Esophagus muscularis mucosa (tissue), 4 donors: ENCODE measurements at regions not wholly inside any gene's neighbourhood (a gene's known extent, or its start where the extent isn't known, plus 50 kb on each side); places are given as distances from the start of the nearest gene placed in this dataset.
"Not testable (repeated sequence)": the region's sequence is repeated elsewhere in the genome, so short reads cannot be mapped to it uniquely, and the experiment has no call there.

ENCODE experiments used
- DNase-seq: peaks from one replicate; pipeline ENCODE4 v3.0.0-alpha.2; 2017; ENCODE audit errors: extremely low spot score
- H3K27ac ChIP-seq, 4 donors: fragments of 200-600 bp; sonication (generic); replicated peaks in 1 of 4; 1 replicate in 3 of 4; 2 replicates in 1 of 4; pipeline ENCODE4 v1.5.1; 2016 to 2019; ENCODE audit warnings: mild to moderate bottlenecking in 1 of 4
- H3K27me3 ChIP-seq, 4 donors: fragments of 200-600 bp; sonication (generic); one replicate each; pipeline versions ENCODE4 v1.5.1 to v1.6.0; 2016 to 2019
- H3K36me3 ChIP-seq, 4 donors: fragments of 200-600 bp; sonication (generic); one replicate each; pipeline ENCODE4 v1.5.1; 2016 to 2019
- H3K4me1 ChIP-seq, 4 donors: fragments of 200-600 bp; sonication (generic); one replicate each; pipeline ENCODE4 v1.5.1; 2016 to 2019
- H3K4me3 ChIP-seq, 4 donors: fragments of 200-600 bp; sonication (generic); 1 replicate in 2 of 4; 2 replicates in 2 of 4; pipeline ENCODE4 v1.5.1; 2016 to 2019; ENCODE audit warnings: mild to moderate bottlenecking in 4 of 4, moderate library complexity in 1 of 4
- H3K9me3 ChIP-seq, 4 donors: fragments of 200-600 bp; sonication (generic); 1 replicate in 3 of 4; 2 replicates in 1 of 4; pipeline ENCODE4 v1.5.1; 2016 to 2019
- CTCF ChIP-seq, 3 experiments: fragments of 200-600 bp in 2 of 3; fragments of 450-650 bp in 1 of 3; sonication (generic) in 2 of 3; IDR thresholded peaks; one replicate each; pipeline ENCODE4 v1.5.1; 2017 to 2019; ENCODE audit warnings: antibody characterized with exemption in 3 of 3, mild to moderate bottlenecking in 2 of 3, moderate library complexity in 1 of 3
- EP300 ChIP-seq: sonication (generic); formaldehyde crosslinking; IDR thresholded peaks from one replicate; pipeline ENCODE4 v1.6.1; 2017; ENCODE audit warnings: antibody characterized with exemption
- POLR2A ChIP-seq: fragments of 450-650 bp; IDR thresholded peaks from one replicate; pipeline ENCODE4 v1.6.1; 2017; ENCODE audit warnings: antibody characterized with exemption, moderate library complexity, mild to moderate bottlenecking, low read depth
- POLR2AphosphoS5 ChIP-seq, 2 donors: sonication (generic); formaldehyde crosslinking; IDR thresholded peaks; one replicate each; pipeline ENCODE4 v1.6.1; 2017; ENCODE audit warnings: antibody characterized with exemption in 2 of 2
- WGBS: methylation state at CpG from one replicate; pipeline ENCODE4 v1.1.5; 2018; 5-methylcytosine and 5-hydroxymethylcytosine counted together
- intact Hi-C: fragments of 100-400 bp; cut with DNase I; formaldehyde crosslinking; loops from one replicate; pipeline ENCODE4 v1.15.1; 2023

GRCh38 chr3:20997183-20997582 is 753.8 kb downstream of the ZNF385D start:
- no peaks in the 10 kb centered on the region for H3K9me3 ChIP-seq
- no peaks in the 10 kb centered on the region for H3K36me3 ChIP-seq
- no peak for DNase-seq
- H3K4me3 ChIP-seq = no peak overlapping the region
- H3K27ac ChIP-seq = no peak overlapping the region
- no peaks in the 10 kb centered on the region for H3K27me3 ChIP-seq
- H3K4me1 ChIP-seq = no peaks in the 10 kb centered on the region
- intact Hi-C loops = no loop called here
- TF ChIP-seq POLR2A = no peak
- TF ChIP-seq EP300 = no peak
- TF ChIP-seq POLR2AphosphoS5 (IDR thresholded peaks at IDR 0.05) = no peak
- no peak for TF ChIP-seq CTCF (IDR thresholded peaks at IDR 0.05)
- 80% methylated on average over 2 of the region's 2 CpGs for WGBS

GRCh38 chr3:20990896-20991295 is 760.1 kb downstream of the ZNF385D start:
- H3K4me1 ChIP-seq = no peaks in the 10 kb centered on the region
- no peak overlapping the region for H3K4me3 ChIP-seq
- H3K27me3 ChIP-seq = no peaks in the 10 kb centered on the region
- no peak for DNase-seq
- intact Hi-C loops = no loop called here
- H3K9me3 ChIP-seq = no peaks in the 10 kb centered on the region
- H3K27ac ChIP-seq = no peak overlapping the region
- 59% methylated on average over 1 of the region's 1 CpG for WGBS
- TF ChIP-seq POLR2A (no peak), POLR2AphosphoS5 (IDR thresholded peaks at IDR 0.05) (no peak), CTCF (IDR thresholded peaks at IDR 0.05) (no peak), EP300 (no peak)
- H3K36me3 ChIP-seq = no peaks in the 10 kb centered on the region

GRCh38 chr3:20989653-20990052 is 761.4 kb downstream of the ZNF385D start:
- DNase-seq, H3K27me3 ChIP-seq, H3K4me3 ChIP-seq, H3K27ac ChIP-seq, intact Hi-C loops, H3K4me1 ChIP-seq, H3K9me3 ChIP-seq, H3K36me3 ChIP-seq: not testable (repeated sequence)

GRCh38 chr3:20984594-20985205 is 766.3 kb downstream of the ZNF385D start:
- Histone ChIP-seq H3K4me1 (no peaks in the 10 kb centered on the region), H3K9me3 (no peaks in the 10 kb centered on the region), H3K36me3 (no peaks in the 10 kb centered on the region), H3K4me3 (no peak overlapping the region), H3K27me3 (no peaks in the 10 kb centered on the region), H3K27ac (no peak overlapping the region)
- WGBS = 36% methylated on average over 2 of the region's 2 CpGs
- intact Hi-C loops = no loop called here
- no peak for DNase-seq
- no peak for TF ChIP-seq POLR2AphosphoS5 (IDR thresholded peaks at IDR 0.05)
- no peak for TF ChIP-seq POLR2A
- no peak for TF ChIP-seq EP300
- TF ChIP-seq CTCF (IDR thresholded peaks at IDR 0.05) = no peak

GRCh38 chr3:20975188-20975651 is 775.8 kb downstream of the ZNF385D start:
- Histone ChIP-seq H3K4me1 (peaks cover 0 to 4% (median 0%) of the 10 kb centered on the region in 4 donors), H3K9me3 (no peaks in the 10 kb centered on the region), H3K4me3 (no peak overlapping the region), H3K27ac (no peak overlapping the region), H3K36me3 (no peaks in the 10 kb centered on the region), H3K27me3 (no peaks in the 10 kb centered on the region)
- DNase-seq = no peak
- 71% methylated on average over 4 of the region's 5 CpGs for WGBS
- no peak for TF ChIP-seq POLR2A
- no peak for TF ChIP-seq EP300
- TF ChIP-seq CTCF (IDR thresholded peaks at IDR 0.05) = no peak
- no peak for TF ChIP-seq POLR2AphosphoS5 (IDR thresholded peaks at IDR 0.05)
- intact Hi-C loops = no loop called here
